Hepatocyte (in vitro differentiated cells): ENCODE measurements at regions not wholly inside any gene's neighbourhood (a gene's known extent, or its start where the extent isn't known, plus 50 kb on each side); places are given as distances from the start of the nearest gene placed in this dataset.
A peak's percentile ranks its signal among the peaks of the same experiment; 100 is the strongest.

ENCODE experiments used
- DNase-seq: peaks from one replicate; pipeline ENCODE4 v3.0.0-alpha.2; 2016; ENCODE audit warnings: low spot score
- H2AFZ ChIP-seq: fragments of 200-600 bp; sonication (generic); 2 replicates; pipeline ENCODE4 v1.6.0; 2016; ENCODE audit warnings: antibody characterized with exemption, mild to moderate bottlenecking
- H3K27ac ChIP-seq: fragments of 200-600 bp; sonication (generic); 2 replicates; pipeline ENCODE4 v1.5.1; 2016; ENCODE audit warnings: mild to moderate bottlenecking
- H3K27me3 ChIP-seq: fragments of 200-600 bp; sonication (generic); 2 replicates; pipeline ENCODE4 v1.6.1; 2016
- H3K36me3 ChIP-seq: fragments of 200-600 bp; sonication (generic); replicated peaks from 2 replicates; pipeline ENCODE4 v1.5.1; 2016; ENCODE audit warnings: low read depth; ENCODE audit not compliant: insufficient read depth
- H3K4me1 ChIP-seq: fragments of 200-600 bp; sonication (generic); 2 replicates; pipeline ENCODE4 v1.5.1; 2016; ENCODE audit warnings: mild to moderate bottlenecking, moderate library complexity; ENCODE audit not compliant: insufficient read depth
- H3K4me2 ChIP-seq: fragments of 200-600 bp; sonication (generic); 2 replicates; pipeline ENCODE4 v1.6.0; 2016
- H3K4me3 ChIP-seq: fragments of 200-600 bp; sonication (generic); 2 replicates; pipeline ENCODE4 v1.5.1; 2016; ENCODE audit warnings: mild to moderate bottlenecking
- H3K79me2 ChIP-seq: fragments of 200-600 bp; sonication (generic); 2 replicates; pipeline ENCODE4 v1.6.0; 2017; ENCODE audit warnings: mild to moderate bottlenecking
- H3K9me2 ChIP-seq: fragments of 200-600 bp; sonication (generic); replicated peaks from 2 replicates; pipeline ENCODE4 v1.6.0; 2017; ENCODE audit warnings: mild to moderate bottlenecking; ENCODE audit not compliant: insufficient read depth
- H3K9me3 ChIP-seq: fragments of 200-600 bp; sonication (generic); 2 replicates; pipeline ENCODE4 v1.5.1; 2016; ENCODE audit warnings: low read depth, mild to moderate bottlenecking
- H4K20me1 ChIP-seq: fragments of 200-600 bp; sonication (generic); 2 replicates; pipeline ENCODE4 v1.6.0; 2016; ENCODE audit warnings: mild to moderate bottlenecking; ENCODE audit not compliant: insufficient read depth, poor library complexity, severe bottlenecking
- CTCF ChIP-seq: fragments of 200-600 bp; sonication (generic); IDR thresholded peaks from 2 replicates; pipeline ENCODE4 v1.5.1; 2016; ENCODE audit warnings: antibody characterized with exemption, mild to moderate bottlenecking; ENCODE audit not compliant: poor library complexity
- EZH2 ChIP-seq: fragments of 200-600 bp; sonication (generic); IDR thresholded peaks from 2 replicates; pipeline ENCODE4 v1.6.1; 2016; ENCODE audit warnings: antibody characterized with exemption, mild to moderate bottlenecking, borderline replicate concordance
- EZH2phosphoT487 ChIP-seq: fragments of 200-600 bp; sonication (generic); IDR thresholded peaks from one replicate; pipeline ENCODE4 v1.6.1; 2018; ENCODE audit warnings: antibody characterized with exemption, mild to moderate bottlenecking, low read depth, moderate library complexity; ENCODE audit not compliant: unreplicated experiment, severe bottlenecking
- WGBS: methylation state at CpG from one replicate; pipeline ENCODE4 v1.1.6; 2016; ENCODE audit warnings: low lambda C conversion rate; ENCODE audit errors: missing lambda C conversion rate; 5-methylcytosine and 5-hydroxymethylcytosine counted together

- Histone ChIP-seq H2AFZ (no peak overlapping the region), H4K20me1 (no peaks in the 10 kb centered on the region), H3K4me2 (peak overlapping the region; percentile 59), H3K9me3 (no peaks in the 10 kb centered on the region), H3K27ac (no peak overlapping the region), H3K9me2 (no peaks in the 10 kb centered on the region), H3K4me1 (peaks cover 11% of the 10 kb centered on the region), H3K36me3 (no peaks in the 10 kb centered on the region), H3K79me2 (no peaks in the 10 kb centered on the region), H3K4me3 (no peak overlapping the region), H3K27me3 (no peaks in the 10 kb centered on the region)
- WGBS, result 11% methylated on average over 19 of the region's 19 CpGs
- TF ChIP-seq EZH2phosphoT487 (peak; percentile 98), CTCF (peak; percentile 54), EZH2 (no peak)
- DNase-seq, result peak; percentile 85
Observed at GRCh38 chr7:26078437-26079336, 73.3 kb upstream of the NFE2L3 start.

GRCh38 chr7:26081638-26082037 lies 70.4 kb upstream of the NFE2L3 start:
- H4K20me1 ChIP-seq, result no peaks in the 10 kb centered on the region
- TF ChIP-seq EZH2 (no peak), EZH2phosphoT487 (no peak), CTCF (peak; percentile 11)
- H3K27me3 ChIP-seq, result no peaks in the 10 kb centered on the region
- peak overlapping the region; percentile 71 for H3K27ac ChIP-seq
- H3K9me3 ChIP-seq, result no peaks in the 10 kb centered on the region
- H3K4me2 ChIP-seq, result peak overlapping the region; percentile 14
- H3K4me3 ChIP-seq, result no peak overlapping the region
- H3K79me2 ChIP-seq, result no peaks in the 10 kb centered on the region
- no peaks in the 10 kb centered on the region for H3K9me2 ChIP-seq
- no peaks in the 10 kb centered on the region for H3K36me3 ChIP-seq
- DNase-seq, result peak; percentile 72
- no peak overlapping the region for H2AFZ ChIP-seq
- peaks cover 11% of the 10 kb centered on the region for H3K4me1 ChIP-seq
- 33% methylated on average over 2 of the region's 2 CpGs for WGBS

- H3K9me2 ChIP-seq, result no peaks in the 10 kb centered on the region
- peak; percentile 34 for DNase-seq
- no peak overlapping the region for H3K4me3 ChIP-seq
- no peak overlapping the region for H3K4me2 ChIP-seq
- H2AFZ ChIP-seq, result no peak overlapping the region
- H3K79me2 ChIP-seq, result no peaks in the 10 kb centered on the region
- H3K36me3 ChIP-seq, result no peaks in the 10 kb centered on the region
- 33% methylated on average over 2 of the region's 2 CpGs for WGBS
- H3K27ac ChIP-seq, result no peak overlapping the region
- H3K4me1 ChIP-seq, result peaks cover 11% of the 10 kb centered on the region
- no peak for TF ChIP-seq EZH2phosphoT487
- no peak for TF ChIP-seq EZH2
- TF ChIP-seq CTCF, result no peak
- no peaks in the 10 kb centered on the region for H3K9me3 ChIP-seq
- H3K27me3 ChIP-seq, result no peaks in the 10 kb centered on the region
- no peaks in the 10 kb centered on the region for H4K20me1 ChIP-seq
Observed at GRCh38 chr7:26083113-26083512, 68.9 kb upstream of the NFE2L3 start.
